ENCODE measurements at regions not wholly inside any gene's neighbourhood (a gene's known extent, or its start where the extent isn't known, plus 50 kb on each side); places are given as distances from the start of the nearest gene placed in this dataset.

- TF ChIP-seq CTCF (IDR thresholded peaks at IDR 0.05; ENCODE audit: low read depth, low read length): no peak
- no peak for DNase-seq (ENCODE audit: extremely low read depth, low read depth)
Observed at GRCh38 chr21:34017039-34017961, 56.1 kb upstream of the MRPS6 start.

DNA sequence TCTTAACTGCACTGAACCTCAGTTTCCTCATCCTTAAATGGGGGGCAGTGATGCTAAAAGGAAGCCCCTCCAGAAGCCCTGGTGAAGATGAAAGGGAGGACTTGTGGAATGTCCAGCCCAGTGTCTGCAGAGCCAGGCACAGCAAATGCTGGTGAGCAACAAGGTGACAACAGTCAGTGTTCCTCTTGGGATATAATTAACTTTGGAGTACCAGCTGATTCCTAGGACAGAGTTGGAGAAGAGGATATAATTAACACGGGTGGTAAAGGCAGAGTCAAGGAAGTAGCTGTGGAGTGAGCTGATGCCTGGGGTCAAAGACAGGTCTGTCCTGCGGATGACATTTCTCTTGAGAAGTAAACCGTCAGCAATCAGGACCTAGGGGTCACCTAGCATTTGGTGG lies 60.7 kb upstream of the MRPS6 start:
- no peak for TF ChIP-seq CTCF (IDR thresholded peaks at IDR 0.05; ENCODE audit: low read depth, low read length)
- DNase-seq (ENCODE audit: extremely low read depth, low read depth): no peak

DNA sequence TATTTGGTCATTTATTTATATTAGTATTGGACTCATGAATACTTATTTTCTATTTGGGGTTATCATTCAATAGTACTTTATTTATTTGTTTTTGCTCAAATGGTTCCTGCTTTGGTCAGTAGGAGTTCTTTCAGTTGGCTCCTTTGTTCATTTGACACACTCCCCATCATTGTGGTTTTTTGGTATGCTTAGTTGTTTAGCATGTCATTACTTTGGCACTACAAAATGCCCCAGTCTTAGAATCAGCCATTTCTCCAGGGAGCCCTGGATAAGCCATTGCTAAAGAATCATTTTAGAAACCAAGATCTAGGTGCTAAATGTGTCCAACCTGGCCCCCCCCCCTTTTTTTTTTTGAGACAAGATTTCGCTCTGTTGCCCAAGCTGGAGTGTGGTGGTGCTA lies 61.7 kb upstream of the MRPS6 start:
- no peak for TF ChIP-seq CTCF (IDR thresholded peaks at IDR 0.05; ENCODE audit: low read depth, low read length)
- no peak for DNase-seq (ENCODE audit: extremely low read depth, low read depth)

DNA sequence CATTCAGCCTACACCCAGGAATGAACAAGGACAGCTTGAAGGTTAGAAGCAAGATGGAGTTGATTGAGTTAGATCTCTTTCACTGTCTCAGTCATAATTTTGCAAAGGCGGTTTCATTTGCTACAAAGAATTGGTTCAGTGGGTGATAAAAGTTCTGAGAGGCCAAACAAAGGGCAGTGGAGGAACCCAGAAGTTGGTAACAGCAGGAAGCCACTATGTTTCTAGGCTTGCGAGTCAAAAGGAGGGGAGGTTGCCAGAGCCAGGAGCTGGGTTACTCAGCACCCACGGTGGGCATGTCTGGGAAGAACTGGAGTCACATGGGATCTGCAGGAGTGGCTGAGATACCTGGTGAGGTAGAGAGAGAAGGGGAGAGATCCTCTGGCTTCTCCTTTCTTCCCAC lies 64.2 kb upstream of the MRPS6 start:
- DNase-seq (ENCODE audit: extremely low read depth, low read depth): no peak
- TF ChIP-seq CTCF (IDR thresholded peaks at IDR 0.05; ENCODE audit: low read depth, low read length): no peak

- TF ChIP-seq CTCF (IDR thresholded peaks at IDR 0.05; ENCODE audit: low read depth, low read length): no peak
- DNase-seq (ENCODE audit: extremely low read depth, low read depth): no peak
Observed at GRCh38 chr21:34008618-34009017, 64.8 kb upstream of the MRPS6 start.

- no peak for DNase-seq (ENCODE audit: extremely low read depth, low read depth)
- no peak for TF ChIP-seq CTCF (IDR thresholded peaks at IDR 0.05; ENCODE audit: low read depth, low read length)
Observed at GRCh38 chr21:34006611-34007168, 66.7 kb upstream of the MRPS6 start.

GRCh38 chr21:34004974-34005373 lies 68.4 kb upstream of the MRPS6 start:
- no peak for DNase-seq (ENCODE audit: extremely low read depth, low read depth)
- no peak for TF ChIP-seq CTCF (IDR thresholded peaks at IDR 0.05; ENCODE audit: low read depth, low read length)
